NCI-H526 (cell line): ENCODE measurements at regions not wholly inside any gene's neighbourhood (a gene's known extent, or its start where the extent isn't known, plus 50 kb on each side); places are given as distances from the start of the nearest gene placed in this dataset.
A peak's percentile ranks its signal among the peaks of the same experiment; 100 is the strongest.

Experiments used
- DNase-seq, 2 experiments: peaks; one replicate each; lab custom pipeline; 2025; lab: John Stamatoyannopoulos, UW

DNA sequence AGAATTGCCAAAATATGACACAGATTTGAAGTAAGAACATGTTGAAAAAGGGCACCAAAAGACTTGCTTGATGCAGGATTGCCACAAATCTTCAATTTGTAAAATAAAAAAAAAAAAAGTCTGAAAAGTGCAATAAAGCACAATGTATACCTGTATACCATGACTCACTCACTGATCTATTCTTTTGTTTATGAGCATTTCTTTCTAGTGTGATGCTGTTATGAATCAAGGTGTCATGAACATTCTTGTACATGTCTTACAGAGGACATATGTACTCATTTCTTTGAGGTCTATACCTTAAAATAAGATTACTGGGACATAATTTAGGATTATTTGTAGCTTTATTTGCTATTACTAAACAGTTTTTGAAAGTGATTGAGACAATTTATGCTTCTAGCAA lies 464.9 kb upstream of the RBMS3 start:
- no peak for DNase-seq

DNA sequence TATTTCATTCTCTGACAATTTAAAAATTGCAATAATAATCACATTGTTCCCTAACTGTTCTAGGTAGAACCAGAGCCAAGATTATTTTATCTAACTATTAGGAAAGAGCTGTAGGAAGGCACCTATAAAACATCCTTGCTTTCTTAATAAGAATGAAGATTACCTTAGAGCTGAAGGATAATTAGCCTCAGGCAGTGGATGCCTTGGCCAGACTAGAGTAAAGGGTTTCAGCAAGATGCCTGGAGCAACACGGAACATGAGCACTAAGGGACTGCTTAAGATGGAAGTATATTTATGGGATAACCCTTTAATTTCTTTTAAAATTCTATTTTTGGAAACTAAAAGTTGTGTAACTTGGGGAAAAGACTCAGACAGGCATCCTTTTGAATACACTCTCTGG lies 456.6 kb upstream of the RBMS3 start:
- DNase-seq = no peak

DNA sequence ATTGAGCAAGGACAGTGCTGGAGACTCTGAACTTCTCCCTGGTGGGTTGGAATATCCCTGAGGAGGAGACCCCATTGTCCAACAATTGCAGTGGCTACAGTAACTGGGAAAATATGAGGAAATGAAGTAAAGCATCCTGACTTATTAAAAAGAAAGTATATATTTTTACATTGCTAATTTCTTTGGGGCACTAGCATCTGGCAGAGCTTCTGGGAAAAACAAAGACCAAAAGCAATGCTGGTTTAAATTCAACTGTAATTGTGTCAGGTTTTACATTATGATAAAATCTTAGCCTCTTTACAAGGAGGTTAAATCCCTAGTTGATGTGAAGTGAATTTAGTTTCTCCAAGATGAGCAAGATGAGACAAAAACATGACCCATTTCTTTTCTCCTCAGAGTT lies 454.0 kb upstream of the RBMS3 start:
- no peak for DNase-seq

DNA sequence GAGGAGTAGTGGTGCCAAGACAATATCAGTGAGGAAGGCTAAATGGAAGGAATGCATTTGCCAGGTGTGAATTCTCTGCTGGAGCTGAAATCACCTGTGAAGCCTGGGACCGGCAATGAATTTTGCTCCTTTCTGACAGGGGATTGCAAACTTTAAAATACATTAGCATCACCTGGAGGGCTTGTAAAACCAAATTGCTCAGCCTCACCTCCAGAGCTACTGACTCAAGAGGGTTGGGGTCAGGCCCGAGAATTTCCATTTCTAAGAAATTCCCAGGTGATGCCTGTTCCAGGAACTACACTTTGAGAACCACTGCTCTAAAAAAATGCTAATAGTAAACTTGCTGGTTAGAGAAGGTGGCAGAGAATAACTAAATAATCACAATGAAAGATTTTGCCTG lies 445.6 kb upstream of the RBMS3 start:
- DNase-seq = no peak

DNA sequence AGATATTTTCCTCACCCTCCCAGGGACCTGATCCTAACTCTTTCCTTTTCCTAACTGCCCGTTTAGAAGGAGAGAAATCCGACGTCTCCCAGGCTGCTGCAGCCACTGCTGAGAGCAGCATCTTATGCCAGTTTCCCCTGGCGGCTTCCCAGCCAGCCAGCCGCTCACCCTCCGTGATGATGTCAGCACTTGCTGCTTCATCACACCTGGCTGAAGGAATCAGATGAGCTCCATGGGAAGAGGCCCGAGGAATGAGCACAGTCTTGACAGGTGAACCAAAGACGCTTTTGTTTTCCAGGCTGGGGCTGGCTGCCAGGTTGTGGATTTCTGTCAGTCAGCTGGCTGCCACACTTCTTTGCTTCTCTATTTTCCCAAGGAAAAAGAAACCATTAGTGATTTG lies 445.1 kb upstream of the RBMS3 start:
- peak in 1 of 2 experiments; percentile 14 for DNase-seq

DNA sequence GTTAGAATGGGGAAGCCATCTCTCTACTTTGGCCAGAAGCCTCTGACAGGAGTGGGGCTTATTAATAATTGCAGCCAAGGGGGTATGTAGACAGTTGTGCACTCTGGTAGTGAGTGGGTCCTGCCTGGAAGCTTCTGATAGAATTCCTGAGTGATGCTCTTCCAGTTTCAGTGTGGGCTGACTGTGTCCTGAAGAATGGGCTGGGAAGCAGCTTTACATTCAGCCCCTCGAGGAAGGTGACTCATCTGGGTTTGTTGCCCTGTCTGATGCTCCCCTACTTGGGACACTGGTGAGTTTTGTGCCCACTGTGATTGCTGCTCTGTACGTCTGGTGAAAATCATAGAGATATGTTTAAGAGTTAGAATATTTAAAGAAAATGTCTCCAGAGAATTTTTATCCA lies 444.7 kb upstream of the RBMS3 start:
- DNase-seq = no peak

DNA sequence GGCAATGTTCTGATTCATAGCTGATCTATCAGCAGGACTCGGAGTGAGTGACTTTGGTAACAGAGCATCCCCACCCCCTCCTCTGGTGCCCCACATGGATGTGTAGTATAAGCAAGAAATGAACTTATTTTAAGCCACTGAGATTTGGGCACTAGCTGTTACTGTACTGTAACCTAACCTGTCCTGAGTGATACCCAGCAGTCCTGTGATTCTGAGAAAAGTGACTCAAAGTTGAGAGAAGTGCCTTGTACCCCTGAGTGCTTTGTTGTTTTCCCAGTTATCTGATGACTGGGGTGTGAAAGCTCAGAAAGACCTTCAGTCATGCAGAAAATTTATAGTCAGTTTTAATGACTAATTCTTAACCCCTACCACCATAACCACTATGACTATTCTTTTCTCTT lies 439.9 kb upstream of the RBMS3 start:
- DNase-seq = no peak

DNA sequence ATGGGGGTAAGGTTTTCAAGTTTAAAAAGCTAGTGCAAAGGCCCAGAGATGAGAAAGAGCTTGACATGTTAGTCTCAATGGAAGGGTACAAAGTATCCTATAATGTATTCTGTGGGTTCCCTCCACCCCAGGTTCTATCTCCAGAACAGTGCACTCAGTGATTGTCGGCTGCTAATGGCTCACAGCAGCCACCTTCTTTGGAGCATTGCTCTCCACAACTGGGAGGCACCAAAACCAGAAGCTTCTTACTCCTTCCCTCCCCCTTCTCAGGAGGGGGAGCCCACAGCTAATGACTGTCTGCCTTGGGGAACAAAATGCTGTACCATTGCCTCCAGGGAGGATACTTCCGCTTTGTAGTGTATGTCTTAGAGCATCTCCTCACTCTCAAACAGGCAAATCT lies 439.4 kb upstream of the RBMS3 start:
- DNase-seq = no peak

DNA sequence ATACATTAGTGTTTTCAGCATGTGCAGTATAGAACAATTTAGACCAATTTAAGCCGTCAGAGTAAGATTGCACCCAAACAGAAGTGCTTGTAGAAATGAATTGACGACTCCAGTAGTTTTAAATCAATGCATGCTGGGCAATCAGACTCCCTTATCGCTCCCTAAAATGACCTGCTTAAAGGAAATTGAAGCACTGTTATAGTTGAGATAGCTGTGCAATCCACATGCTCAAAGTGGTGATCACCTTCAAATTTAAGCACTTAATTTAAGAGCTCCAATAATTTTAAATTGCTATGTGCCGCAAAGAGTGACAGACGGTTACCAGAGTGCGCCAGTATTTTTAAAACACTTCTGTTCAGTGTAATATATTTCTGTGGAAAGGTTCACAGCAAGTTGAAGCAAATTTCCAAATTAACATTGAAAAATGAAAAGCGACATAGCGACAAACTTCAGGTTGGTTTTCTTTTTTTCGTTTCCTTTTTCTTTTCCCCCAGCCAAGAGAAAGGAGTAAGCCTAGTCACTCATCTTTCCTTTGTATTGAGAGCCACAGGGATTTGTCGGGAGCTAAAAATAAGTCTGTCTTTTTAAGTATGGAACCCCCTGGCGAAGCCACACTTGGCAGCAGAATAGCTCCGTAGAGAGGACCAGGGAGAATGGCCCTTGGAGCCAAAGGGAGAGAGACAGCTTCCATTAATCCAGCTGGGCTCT lies 436.4 kb upstream of the RBMS3 start:
- DNase-seq = no peak

DNA sequence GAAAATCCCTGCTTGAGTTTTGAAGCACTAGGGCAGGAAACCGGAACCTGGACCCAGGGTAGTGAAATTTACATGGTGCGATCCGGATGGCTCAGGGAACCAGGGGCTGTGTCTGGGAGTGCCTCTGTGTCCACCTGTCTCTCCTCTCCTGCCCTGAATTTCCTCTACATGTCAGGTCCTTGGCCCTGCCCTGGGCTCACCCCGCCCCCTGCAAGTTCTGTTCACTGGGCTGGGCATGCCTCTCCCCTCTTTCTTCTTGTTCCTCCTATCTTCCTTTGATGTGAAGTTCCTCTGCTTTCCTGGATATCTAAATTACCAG lies 435.9 kb upstream of the RBMS3 start:
- no peak for DNase-seq

DNA sequence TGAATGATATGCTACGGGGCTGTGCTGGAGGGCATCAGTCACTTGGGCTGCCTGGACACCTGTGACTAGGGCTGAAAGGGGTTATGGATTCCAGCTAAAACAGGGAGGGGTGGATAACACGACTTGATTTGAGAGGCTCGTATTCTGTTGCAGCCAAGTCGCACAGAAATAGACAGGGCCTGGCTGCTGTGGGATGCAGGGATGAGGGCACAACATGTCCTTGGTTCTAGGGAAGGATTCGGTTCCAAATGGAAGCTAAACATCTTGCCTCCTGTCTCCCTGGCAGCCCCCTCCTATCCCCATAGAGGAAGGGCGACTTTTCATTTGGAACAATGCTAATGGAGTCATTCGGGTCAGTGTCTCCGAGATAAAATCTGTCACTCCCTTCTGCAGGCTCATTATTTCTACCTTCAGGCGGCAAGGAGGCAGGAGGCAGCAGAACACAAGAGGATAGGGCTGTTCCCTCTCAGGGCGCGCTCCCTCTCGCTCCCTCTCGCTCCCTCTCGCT lies 433.8 kb upstream of the RBMS3 start:
- no peak for DNase-seq

DNA sequence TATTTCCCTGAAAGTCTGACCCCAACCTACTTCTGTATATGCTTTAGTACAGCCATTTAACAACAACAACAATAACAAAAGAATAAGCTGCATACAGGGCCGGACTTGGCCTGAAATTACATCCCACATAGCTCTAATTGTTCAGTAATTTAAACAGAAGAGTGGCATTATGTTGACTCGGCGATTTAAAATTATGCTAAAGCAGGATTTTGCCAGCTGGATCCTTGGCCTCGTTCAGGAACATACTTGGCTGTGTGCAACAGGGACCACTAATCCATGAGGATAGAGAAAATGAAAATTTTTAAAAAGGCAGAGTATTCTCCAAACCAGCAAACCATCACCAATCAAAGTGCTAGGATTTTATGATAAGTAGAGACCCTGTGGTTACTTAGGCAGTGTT lies 433.1 kb upstream of the RBMS3 start:
- DNase-seq = no peak

DNA sequence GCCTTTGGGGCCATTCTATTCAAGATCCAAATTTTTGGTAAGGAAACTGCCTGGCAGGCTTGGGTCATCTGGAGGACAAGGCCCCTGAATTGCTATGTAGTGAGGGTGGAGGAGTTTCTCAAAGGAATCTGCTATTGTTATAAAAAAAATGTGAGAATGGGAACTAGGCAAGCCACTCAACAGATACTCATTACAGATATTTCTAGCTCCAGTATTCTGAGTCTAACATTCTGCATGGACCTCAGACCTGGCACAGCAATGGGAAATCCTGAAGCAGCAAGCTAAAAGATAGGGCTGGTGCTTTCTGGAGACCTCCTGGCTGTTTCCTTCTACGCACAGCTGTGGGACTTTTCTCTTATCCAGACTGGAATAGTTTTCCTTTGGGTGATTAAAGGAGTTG lies 430.7 kb upstream of the RBMS3 start:
- no peak for DNase-seq

DNA sequence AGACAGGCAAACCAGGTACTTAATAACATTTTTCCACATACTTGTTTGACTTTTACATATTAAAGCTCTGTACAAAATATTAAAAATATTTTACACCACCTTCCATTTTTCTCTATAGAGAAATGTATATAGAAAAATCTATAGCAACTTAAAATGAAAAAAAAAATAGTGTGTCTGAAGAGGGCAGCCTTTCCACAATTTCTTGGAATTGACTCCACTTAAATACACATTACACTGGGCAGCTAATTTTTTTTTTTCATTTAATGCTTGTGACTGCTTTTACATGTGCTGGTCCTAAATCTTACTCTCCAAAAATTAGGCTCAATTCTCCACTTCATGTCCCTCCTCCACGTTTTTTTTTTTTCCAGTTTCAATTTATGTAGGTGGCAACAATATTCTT lies 427.0 kb upstream of the RBMS3 start:
- DNase-seq = peak in 1 of 2 experiments; percentile 14

DNA sequence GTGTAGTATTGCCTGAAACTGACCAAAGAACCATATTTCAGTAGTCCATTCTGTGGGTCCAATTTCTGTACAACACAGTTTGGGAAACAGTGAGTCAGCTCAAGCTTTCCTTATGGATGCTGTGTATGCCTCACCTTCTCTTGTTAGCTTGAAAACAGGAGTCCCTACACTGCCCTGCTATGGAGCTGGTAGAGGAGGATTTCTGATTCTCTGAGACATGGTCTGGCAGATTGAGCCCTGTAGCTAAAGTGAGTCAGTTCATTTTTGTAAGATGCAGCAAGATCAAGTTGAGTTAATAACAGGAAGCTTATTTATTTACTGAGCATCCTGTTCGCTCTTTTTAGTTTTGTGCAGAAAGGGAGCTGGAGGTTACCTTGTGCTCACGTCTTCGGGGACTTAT lies 424.1 kb upstream of the RBMS3 start:
- no peak for DNase-seq

DNA sequence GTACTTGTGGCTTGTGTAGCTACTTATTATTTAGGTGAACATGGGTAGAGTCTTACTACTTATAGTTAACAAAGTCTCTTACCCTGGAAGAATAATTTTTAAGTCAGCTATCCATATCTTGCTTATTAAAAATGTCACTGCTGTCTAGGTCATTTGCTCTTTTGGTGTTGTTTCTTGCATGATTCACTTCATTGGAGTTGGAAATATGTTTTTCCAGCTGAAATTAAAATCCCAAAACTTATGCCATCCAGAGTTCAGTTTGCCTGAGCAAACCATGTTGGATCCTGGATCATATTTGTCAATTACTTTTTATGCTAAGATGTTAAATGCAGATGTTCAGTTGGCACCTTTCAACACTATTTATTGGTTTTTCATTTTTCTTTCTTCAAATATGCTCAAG lies 421.0 kb upstream of the RBMS3 start:
- DNase-seq = no peak

DNA sequence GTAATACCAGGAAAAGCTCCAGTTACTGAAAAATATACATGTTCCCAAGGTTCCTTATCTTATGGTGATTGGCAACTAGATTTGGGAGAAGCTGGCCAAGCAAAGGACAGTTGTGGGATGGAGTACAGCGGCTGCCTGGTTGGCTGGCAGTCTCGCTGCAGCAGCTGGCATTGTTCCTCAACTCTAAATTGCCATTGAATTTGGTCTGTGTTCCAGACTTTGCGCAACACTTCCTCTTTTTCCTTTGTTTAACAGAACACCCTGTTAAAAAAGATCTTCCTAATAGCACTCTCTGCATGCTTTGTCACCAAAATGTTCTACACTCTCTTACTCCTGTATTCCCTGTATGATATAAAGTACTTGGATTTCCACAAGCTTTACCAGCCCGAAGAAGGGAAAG lies 420.6 kb upstream of the RBMS3 start:
- DNase-seq = no peak

DNA sequence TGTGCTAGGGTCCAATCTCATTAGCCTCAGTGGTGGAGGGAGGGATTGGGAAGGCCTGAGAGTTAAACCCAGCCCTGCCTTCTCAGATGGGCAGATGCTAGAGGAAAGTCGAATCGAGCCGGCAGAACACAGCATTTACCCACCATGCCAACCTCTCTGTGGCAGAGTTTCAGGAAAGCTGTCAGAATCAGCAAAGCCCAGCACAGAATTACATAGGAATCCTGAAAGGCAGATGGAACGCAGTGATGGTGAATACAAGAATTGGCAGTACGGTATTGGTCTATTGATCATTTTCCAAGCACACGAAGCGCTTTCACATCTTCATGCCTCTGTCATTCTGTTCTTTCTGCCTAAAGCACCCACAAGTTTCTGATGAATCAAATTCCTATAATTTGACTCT lies 417.7 kb upstream of the RBMS3 start:
- no peak for DNase-seq

DNA sequence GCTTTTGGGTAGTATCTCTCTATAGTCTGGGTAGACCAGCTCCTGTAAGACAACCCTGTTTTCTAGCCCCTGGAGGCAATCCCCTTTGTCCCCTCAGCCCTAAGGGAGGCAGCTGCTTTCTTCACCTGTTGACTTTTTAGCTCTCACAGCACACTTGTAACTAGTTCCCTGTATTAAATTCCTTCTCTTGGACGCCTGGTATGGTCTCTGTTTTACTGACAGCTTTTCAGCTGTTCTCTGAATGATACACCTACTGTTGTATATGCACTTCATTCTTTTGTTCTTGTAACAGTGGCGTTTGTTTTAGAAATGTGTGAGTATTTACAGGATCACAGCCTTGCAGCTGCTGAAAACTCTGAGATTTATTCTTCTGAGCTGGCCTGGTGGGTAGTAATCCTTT lies 413.0 kb upstream of the RBMS3 start:
- DNase-seq = no peak

DNA sequence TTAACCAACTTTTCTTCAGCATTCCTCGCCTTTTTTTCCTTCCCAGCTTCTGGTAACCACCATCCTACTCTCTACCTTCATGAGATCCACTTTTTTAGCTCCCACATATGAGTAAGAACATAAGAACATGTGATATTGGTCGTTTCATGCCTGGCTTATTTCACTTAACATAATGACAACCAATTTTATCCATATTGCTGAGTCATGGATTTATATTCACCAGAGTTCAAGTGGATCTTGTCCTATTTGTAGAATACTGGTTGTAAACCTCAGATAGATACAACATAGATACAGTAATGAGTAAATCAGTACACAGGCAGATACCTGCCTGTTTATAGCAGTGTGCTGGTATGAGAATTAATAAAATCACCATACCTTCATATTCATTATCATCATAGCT lies 412.0 kb upstream of the RBMS3 start:
- DNase-seq = no peak

DNA sequence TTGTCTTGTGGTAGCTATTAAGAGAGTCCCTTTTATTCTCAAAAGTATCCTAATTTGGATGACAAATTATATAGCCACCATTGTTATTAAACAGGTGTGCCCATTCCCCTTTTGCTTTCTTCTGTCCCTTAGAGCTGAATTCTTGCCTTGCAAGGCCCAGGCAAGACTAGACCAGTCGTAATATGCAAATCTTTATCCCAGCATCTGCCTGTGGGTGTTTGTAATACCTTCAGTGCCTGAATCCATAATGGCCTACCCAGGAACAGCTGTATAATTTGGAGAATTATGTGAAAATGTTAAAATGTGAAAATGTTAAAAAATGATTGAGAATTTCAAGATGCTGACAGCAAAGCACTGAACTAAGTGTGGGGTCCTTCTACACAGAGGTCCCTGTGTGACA lies 403.0 kb upstream of the RBMS3 start:
- peak; percentile 50 to 62 for DNase-seq

DNA sequence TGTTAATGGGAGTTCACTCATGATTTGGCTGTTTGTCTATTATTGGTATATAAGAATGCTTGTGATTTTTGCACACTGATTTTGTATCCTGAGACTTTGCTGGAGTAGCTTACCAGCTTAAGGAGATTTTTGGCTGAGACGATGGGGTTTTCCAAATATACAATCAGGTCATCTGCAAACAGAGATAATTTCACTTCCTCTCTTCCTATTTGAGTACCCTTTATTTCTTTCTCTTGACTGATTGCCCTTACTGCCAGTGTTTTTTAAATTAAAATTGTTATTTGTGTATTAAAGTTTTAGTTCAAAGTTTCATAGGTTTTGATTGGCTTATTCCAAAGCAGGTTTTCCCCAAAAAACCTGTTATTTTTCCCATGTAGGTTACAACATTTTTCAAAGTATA lies 390.5 kb upstream of the RBMS3 start:
- no peak for DNase-seq

DNA sequence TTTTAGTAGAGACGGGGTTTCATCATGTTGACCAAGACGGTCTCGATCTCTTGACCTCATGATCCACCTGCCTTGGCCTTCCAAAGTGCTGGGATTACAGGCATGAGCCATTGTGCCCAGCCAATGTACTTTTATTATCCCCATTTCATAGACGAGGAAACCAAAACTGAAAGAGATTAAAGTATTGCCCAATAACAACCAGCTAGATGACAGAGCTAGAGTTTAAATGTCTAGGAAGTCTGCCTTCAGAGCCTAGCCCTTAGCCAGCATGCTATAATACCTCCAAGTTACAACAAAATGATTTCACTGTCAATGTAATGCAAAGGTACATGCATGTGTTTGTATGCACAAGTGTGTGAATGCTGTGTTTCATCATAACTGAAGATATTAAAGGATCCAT lies 389.4 kb upstream of the RBMS3 start:
- DNase-seq = no peak

DNA sequence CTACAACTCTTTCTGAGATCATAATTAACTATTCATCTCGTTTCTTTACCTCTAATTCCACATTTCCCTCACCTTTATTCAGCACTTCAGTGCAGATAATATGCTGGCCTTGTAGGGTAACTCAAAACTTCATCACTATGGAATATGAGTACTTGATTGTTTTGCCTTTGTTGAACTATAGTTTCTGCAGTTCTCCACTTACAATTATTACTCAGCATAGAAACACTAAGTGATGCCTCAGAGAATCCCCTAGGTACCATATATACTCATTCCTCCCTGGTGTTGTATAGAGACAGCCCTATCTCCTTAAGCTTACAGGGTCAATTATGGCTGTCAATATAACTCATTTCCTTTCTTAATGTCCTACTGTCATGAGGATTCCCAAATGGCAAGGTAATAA lies 380.6 kb upstream of the RBMS3 start:
- DNase-seq = no peak

DNA sequence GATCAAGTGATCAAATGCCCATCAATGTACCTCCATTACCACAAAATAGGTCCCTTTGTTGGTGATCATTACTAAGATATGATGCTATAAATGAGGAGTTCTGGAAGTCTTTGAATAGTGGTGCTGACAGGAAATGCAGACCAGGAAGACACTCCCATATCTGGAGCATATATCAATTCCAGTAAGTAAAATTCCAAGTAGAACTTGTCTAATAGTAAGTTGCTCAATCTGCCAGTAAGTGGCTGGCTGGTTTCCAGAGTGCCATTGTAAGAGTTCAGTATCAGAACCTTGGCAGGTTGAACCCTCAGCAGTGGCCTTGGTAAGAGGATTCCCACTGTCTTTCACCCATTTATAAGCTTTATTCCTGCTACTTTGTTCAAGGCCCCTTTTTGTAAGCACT lies 379.9 kb upstream of the RBMS3 start:
- DNase-seq = no peak
